HG02884 (cell line): ENCODE measurements at regions not wholly inside any gene's neighbourhood (a gene's known extent, or its start where the extent isn't known, plus 50 kb on each side); places are given as distances from the start of the nearest gene placed in this dataset.

Experiments
- ATAC-seq: cut with Tn5 transposase; IDR thresholded peaks from one replicate; pipeline ENCODE4 v1.9.1; 2021; ENCODE audit warnings: mild to moderate bottlenecking, moderate library complexity; ENCODE audit not compliant: unreplicated experiment

DNA sequence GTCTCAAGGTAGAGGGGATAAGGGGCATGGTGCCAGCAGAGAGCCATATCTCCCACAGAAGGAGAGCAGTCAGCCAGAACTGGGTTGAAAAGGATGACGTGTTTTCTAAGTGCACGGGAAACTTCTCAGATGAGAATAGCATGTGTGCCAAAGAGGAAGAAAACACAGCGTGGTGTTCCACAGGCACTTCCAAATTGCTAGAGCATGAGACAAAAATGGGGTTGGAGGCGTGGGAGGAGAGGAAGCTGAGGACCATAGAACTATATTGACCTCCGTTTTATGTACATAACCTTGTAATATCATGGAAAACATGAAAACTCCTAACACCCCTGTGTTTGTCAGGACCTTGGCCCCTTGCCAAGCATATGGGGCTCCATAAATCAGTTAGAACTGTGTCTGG, 682.7 kb upstream of the RAB6C start:
- no peak for ATAC-seq

DNA sequence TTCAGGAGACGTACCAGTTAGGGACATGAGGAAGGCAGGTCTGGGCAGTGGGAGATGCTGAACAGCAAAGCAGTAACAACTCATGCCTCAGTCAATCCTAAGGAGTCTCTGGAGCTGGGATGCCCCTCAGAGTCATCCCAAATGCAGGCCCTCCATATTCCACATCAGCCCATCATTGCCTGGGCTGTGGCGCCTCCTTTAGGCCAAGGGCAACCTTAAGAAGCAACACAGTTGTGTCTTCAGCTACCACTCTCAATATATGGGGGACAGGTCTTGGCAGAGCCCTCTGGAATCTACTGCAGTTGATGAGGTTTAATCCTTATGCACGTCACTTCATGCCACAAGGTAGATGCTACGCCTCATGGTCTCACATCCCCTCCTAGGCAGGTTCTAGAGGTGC, 682.0 kb upstream of the RAB6C start:
- no peak for ATAC-seq

DNA sequence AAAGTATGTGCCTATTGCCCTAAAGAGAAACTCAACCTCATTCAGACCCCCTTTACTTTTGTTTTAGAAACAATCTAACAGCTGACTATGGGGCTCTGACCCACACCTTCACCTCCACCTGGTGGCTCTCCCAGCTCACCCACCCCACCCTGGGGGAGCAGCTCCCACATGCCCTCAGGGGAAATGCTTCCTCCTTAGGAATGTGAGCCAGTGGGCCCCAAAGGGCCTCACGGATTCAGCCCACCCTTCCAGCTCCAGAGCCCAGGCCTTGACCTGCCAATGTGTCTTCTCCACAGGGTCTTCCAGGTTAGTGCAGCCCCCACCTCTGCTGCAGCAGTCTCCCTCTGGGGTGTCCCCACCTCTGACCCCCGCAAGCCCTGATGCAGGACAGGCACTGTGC, 680.1 kb upstream of the RAB6C start:
- ATAC-seq, result no peak

DNA sequence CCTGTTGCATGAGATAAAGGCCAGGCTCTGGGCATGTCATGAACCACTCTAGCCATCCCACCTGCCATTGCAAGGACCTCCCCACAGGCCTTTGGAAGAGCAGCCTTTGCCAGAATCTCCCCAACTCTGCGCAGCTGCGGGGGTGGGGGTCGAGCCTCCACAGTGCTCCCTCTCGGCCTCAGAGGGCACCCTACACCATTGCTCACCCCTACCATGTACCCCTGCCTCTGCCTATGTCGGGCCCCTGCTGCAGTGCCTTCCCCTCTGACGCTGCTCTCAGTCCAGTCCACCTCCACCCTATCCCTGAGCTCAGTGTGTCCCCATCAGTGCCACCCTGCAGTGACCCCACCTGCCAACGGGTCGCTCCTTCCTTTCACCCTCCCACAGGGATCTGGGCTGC, 679.7 kb upstream of the RAB6C start:
- no peak for ATAC-seq

DNA sequence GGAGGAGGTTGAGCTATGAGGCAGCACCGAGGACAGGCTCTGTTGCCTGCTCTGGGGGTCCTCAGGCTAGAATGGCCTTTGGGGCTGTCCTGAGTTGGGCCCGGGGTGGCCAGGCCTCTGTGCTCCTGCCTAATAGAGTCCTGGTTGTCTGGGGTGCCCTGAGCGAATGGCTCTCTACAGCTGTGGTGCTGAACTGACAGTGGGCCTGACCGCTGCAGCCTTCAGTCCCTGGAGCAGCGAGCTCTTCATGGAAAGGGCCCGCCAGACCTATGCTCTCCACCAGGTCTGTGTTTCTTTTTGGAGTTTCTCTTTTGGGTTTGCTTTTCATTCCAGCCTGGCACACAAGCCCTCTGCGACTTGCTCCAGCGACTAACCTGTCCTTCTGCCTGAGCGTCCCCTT, 679.0 kb upstream of the RAB6C start:
- ATAC-seq, result no peak

DNA sequence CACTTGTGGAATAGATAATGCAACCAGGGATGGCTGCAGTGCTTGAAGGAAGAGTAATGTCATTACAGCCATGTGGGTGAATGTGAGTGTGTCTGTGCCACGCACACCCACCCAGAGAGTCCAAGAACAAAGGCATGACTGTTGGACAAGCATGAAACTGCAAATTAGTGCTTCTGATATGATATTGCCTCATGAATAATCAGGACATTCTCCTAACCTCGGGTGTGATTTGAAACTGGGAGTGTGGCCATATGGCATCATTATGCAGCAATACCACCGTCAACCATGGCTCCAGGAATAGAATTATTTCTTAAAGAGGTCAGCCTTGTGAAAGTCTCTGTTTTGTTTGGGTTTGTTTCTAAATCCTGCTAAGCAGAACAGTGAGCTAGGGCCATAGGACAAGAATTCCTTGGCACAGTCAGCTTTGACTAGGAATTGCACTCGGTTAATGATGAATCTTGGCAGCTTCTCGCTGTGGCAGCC, 678.0 kb upstream of the RAB6C start:
- ATAC-seq, result no peak

DNA sequence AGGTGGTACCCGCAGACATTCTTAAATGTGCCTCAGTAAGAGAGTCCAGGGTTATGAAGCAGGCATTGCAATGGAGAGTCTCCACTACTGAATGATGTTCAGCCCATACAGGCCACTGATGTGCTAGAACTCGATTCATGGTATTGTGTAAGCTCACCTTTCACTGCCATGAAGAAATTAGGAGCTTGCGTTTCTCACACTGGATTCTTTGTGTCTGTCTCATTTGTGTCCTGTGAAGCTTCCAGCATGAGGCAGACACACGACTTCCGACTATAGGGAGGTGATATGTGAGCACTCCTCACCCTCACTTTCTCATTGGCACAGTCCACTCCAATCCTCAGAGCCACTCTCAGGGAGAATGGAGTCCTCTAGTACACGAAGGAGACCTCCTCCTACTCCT, 677.4 kb upstream of the RAB6C start:
- ATAC-seq, result no peak

DNA sequence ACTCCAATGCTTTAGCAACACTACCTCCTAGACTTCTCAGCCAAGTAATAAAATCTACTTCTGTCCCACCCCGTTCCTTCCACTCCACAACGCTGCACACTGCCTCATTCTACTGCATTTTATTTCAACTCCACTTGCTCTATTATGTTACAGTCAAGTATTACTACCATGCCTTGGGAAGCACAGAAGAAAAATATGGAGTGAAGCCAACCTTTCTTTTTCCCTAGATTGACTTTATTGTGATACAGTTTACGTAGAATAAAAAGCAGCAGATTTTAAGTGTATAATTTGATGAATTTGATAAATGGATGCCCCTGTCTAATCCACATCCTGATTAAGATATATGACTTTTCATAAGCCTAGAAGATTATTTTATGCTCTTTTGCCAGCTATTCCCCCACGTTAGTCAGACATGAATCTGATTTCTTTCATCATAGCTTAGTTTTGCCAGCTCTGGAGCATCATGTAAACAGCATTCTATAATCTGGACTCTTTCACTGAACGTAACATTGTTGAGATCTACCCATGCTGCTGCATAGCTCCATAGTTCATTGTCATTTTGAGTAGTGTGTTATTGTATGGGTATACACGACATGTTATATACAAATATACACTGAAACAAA, 676.8 kb upstream of the RAB6C start:
- ATAC-seq, result no peak

DNA sequence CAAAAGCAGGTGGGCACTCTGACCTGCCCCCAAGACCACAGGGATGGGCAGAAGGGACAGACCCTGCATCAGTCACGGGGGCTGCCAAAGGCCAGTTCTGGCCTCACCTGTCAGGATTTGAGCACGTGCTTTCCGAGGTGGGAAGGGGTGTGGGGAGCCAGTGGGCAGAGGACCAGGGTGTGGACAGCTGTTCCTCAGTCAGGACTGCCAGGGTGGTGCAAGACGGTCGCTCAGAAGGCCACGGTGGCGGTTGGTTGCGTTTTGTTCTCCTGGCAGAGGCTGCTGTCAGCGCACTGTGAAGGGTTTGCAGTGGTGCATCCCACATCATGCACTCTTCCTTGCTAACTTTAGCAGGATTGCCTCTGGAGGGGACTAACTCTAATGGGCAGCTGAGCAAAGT, 665.3 kb upstream of the RAB6C start:
- no peak for ATAC-seq

DNA sequence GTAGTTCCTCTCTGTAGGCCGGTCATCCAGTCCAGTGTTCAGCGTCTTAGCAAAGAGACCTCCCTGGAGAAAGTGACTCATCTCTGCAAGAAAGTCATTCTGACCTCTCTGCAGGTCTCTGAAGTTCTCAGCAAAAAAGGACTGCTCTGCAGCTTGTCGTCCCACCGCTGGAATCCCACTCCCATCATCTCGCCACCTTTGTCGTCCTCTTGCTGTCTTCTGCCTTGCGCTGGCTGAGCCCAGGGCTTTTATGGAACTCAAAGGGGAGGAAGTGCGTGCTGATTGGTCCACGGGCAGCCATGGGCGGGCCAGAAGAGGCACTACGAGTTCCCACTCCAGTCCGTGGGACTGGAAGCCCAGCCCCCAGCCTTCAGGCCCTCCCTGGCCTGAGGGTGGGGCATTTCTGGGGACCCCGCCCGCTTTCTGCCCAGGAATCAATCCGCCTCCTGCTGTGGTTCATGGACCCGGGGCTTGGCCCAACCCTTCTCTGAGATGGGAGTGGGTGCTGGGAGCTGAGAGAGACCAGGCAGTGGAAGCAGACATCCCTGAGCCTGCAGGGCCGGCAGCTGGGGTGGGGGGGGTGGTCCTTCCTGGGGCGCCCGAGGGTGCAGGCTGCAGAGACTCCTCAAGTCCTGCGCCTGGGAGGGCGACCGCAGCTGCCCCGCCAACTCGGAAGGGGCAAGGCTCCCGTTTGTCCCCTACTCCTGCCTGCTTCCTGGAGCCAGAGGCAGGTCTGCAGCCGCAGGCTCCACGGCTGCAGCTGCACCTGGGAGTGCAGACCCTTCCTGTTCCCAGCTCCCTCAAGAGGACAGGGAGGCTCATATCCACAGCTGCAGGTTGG, 660.7 kb upstream of the RAB6C start:
- no peak for ATAC-seq

DNA sequence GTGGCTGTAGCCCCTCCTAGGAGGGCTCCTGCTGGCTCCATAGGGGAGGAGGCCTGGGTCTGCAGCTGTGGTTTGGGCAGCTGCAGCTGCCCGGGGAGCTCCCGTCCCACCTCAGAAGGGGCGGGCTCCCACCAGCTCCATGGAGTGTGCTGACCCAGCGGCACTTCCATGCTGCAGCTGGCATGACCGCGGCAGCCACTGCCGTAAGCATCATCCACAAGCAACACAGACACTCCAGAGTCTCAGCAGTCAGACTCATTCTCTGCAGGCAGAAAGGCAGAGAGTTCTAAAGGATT, 660.1 kb upstream of the RAB6C start:
- no peak for ATAC-seq

DNA sequence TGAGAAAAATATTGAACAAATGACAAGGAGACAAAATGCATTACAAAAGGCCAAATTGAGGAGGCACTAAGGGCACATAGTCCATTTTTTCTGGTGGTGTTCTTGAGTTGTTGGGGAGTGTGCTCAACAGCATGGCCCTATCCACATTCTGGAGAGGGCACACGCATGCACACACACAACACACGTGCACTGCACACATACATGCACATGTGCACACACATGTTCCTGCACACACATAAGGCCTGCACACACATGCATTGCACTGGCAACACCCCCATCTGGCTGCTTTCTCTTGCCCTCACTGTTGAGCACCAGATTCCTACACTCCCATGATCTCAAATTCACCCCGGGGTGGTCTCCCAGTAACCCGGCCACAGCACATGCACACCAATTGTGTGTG, 659.2 kb upstream of the RAB6C start:
- no peak for ATAC-seq

DNA sequence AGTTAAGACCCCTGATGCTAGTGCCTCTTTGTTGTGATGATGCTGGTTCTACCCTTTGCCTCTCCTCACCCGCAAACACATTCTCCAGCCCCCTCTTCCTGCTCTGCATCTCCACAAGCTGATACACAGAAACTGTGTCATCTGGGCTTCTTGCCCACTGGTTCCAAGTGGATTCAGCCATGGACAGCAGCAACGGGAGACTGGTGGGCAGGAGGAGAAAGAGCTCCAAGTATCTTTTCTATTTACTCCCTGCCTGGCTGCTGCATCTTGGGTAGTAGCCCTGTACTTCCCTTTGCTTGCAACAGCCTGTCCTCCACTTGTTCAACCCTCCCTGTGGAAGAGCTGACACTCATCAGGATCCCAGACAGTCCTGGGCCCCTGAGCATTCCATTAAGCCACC, 655.1 kb upstream of the RAB6C start:
- no peak for ATAC-seq

DNA sequence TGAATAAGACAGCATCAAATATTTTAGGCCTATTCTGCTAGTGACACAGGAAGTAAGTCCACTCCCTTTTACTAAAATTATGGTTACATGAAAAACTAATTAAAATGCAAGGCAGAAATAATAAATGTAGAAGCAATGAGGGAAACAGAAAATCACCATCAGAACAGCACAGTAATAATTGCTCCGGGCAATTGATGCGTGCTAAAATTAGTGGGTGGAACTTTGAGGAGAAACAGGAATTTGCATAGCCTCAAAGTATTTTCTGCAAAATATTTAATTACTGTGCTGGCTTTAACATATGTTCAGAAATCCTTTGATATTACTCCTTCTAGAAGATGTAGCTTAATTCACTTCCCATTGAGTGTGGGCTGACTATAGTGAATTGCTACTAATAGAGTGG, 654.3 kb upstream of the RAB6C start:
- ATAC-seq, result no peak

DNA sequence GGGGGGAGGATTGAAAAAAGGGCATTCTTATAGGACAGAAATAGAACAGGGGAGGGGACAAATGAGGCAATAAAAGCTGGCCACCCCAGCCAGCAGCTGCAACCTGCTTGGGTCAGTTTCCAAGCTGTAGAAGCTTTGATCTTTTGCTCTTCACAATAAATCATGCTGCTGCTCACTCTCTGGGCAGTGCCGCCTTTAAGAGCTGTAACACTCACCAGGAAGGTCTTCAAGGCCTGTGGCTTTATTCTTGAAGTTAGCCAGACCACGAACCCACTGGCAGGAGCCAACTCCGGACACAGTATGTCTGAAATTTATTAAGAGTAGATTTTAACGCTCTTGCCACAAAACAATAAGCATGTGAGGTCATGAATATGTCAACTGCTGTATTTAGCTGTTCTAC, 649.9 kb upstream of the RAB6C start:
- ATAC-seq, result no peak

DNA sequence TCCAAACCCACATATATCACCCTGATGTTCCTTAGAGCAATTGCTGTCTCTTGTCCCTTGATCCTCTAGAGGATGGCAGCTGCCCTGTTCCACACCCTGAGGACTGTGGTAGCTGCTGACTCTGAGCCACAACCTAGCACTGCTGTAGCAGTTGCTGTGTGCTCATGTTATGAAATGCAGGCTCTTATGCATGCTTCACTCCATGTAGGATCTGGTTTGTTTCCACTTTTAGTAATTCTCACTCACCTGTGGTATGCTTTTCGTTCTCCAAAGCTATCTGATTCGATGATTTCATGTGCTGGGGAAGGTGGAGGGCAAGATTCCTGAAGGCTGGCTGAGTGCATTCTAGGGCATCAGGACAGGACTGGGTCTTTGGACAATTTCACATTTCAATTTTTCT, 649.0 kb upstream of the RAB6C start:
- no peak for ATAC-seq

DNA sequence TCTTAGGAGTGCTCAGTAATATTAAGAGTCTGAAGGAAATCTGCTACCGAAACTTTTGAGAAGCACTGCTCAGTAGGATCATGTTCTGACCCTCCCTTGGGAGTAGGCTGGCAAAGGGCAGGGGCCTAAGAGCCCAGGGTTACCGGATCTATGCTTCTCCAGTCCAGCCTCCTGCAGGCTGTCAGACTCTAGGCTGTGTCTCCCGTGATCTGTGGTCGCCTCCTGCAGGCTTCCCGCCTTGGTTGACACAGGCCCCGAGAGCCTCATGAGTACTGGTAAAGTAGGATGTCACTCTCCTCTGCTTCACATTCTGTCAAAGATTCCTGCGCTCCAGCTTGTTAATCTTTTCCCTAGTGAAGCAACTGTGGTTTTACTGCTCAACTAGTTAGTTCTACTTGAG, 647.8 kb upstream of the RAB6C start:
- ATAC-seq, result no peak

DNA sequence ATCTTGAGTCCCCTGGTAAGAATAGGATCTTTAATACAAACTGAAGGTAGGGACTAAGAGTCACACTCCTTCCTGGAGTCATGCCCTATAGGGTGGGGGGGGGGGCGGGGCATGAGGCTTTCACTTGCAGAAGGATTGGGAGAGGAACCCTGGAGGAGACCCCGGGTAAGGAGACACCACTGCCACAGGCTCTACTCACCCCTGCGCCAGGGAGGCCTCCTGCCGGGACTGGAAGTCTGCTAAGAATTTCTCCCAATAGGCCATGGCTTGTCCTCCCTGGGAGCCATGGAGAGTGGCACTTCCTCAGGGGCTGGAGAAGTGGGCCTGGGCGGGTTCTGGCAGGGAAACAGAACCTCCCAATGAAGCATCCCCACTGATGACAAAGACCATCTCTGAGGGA, 645.3 kb upstream of the RAB6C start:
- ATAC-seq, result no peak

DNA sequence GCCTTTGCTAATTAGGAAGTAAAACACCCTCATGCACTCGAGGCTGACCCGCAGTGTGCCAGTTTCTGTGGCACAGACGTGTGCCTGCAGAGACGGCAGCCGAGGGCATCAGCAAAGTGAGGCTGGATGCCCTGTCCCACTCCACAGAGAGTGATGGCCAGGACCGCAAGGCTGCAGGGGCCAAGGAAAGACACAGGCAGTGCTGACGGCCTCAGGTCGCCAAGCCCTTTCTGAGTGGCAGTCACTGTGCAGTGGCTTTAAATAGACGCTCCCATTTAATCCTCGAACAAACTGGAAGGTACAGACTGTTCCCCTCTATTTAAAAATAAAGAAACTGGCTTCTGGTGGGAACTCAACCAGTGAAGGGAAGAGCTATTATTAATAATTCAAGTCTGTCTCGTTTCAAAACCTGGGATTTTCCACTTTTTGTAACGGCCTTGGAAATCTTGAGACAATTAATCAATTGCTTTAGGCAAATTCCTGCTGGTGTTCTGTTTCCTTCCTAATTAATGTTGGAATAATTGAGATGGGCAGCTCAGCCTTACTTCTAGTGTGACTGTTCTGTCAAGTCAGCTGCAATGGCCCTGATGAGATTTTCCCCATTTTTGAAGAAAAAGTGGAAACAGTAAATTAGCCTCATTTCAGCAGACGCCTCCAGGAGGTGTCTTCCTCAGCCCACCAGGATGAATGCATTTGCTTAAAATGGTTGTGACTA, 644.6 kb upstream of the RAB6C start:
- no peak for ATAC-seq

DNA sequence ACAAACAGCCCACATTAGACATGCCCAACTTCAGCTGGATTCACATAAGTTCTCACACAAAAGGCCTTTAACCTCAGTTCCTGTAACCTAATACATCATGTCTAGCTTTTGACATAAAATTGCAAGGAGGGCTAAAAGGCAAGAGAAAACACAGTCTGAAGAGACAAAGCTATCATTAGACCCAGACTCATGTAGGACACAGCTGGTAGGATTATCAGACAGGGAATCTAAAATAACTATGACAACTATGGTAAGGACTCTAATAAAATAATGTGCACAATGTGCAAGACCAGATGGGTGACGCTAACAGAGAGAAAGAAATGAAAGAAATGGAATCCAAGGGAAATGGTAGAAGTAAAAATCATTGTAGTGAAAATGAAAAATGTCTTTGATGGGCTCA, 643.2 kb upstream of the RAB6C start:
- no peak for ATAC-seq

DNA sequence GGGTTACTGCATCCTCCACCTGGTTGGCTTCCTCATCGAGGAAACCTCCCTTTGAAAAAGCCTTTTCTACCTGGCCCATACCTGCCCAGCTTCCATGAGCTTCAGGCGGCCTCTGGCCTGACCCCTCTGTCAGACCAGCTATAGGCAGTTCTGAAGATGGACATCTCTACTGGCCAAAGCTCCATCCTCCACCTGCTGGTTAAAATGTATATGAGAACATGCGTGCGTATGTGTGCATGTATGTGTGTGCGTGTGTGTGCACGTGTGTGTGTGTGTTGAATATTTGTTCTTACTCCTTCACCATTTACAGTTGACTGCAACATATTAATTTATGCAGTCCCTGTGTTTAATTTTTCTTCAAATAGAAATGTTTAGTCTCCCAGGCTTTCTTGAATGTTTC, 642.4 kb upstream of the RAB6C start:
- no peak for ATAC-seq

DNA sequence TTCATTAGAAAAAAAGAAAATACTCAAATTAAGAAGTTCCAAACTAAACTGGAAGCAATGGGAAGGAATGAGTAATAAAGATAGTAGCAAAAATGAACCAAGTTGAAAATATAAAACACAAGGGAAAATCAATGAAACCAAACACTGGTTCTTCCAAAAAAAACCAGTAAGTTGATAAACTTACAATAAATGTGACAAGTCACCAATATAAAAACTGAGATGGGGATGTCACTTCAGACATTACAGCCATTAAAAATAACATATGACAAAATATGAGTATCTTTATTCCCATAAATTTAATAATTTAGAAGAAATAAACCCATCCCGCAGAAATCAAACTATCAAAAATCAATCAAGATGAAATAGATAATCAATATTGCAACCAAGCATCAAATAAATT, 633.9 kb upstream of the RAB6C start:
- ATAC-seq, result no peak
